ENCODE measurements at regions not wholly inside any gene's neighbourhood (a gene's known extent, or its start where the extent isn't known, plus 50 kb on each side); places are given as distances from the start of the nearest gene placed in this dataset.

GRCh38 chr21:40936178-40936577 is 89.2 kb upstream of the DSCAM start:
- H3K4me3 ChIP-seq (ENCODE audit: low read depth, low read length) = no peak overlapping the region
- DNase-seq = no peak
- no peak overlapping the region for H3K27ac ChIP-seq
- in situ Hi-C loops (cut with HindIII; ENCODE audit: low pct_ligation_motif_present, low sequenced_read_pairs) = no loop called here
- no peaks in the 10 kb centered on the region for H3K27me3 ChIP-seq (replicated peaks)
- no peaks in the 10 kb centered on the region for H3K36me3 ChIP-seq (replicated peaks)
- TF ChIP-seq CTCF (IDR thresholded peaks at IDR 0.05; ENCODE audit: low read depth, low read length, missing control alignments) = no peak

- Histone ChIP-seq H3K27me3 (replicated peaks) (no peaks in the 10 kb centered on the region), H3K4me3 (ENCODE audit: low read depth, low read length) (no peak overlapping the region), H3K27ac (no peak overlapping the region), H3K36me3 (replicated peaks) (no peaks in the 10 kb centered on the region)
- in situ Hi-C loops (cut with HindIII; ENCODE audit: low pct_ligation_motif_present, low sequenced_read_pairs) = no loop called here
- TF ChIP-seq CTCF (IDR thresholded peaks at IDR 0.05; ENCODE audit: low read depth, low read length, missing control alignments) = no peak
- no peak for DNase-seq
These were observed 89.9 kb upstream of the DSCAM start for GRCh38 chr21:40936771-40937261.

GRCh38 chr21:40938078-40938477 is 91.1 kb upstream of the DSCAM start:
- Histone ChIP-seq H3K4me3 (ENCODE audit: low read depth, low read length) (no peak overlapping the region), H3K36me3 (replicated peaks) (no peaks in the 10 kb centered on the region), H3K27ac (no peak overlapping the region), H3K27me3 (replicated peaks) (no peaks in the 10 kb centered on the region)
- TF ChIP-seq CTCF (IDR thresholded peaks at IDR 0.05; ENCODE audit: low read depth, low read length, missing control alignments) = no peak
- no peak for DNase-seq
- in situ Hi-C loops (cut with HindIII; ENCODE audit: low pct_ligation_motif_present, low sequenced_read_pairs) = no loop called here

GRCh38 chr21:40938611-40939010 is 91.7 kb upstream of the DSCAM start:
- in situ Hi-C loops (cut with HindIII; ENCODE audit: low pct_ligation_motif_present, low sequenced_read_pairs) = no loop called here
- DNase-seq = no peak
- no peak overlapping the region for H3K4me3 ChIP-seq (ENCODE audit: low read depth, low read length)
- TF ChIP-seq CTCF (IDR thresholded peaks at IDR 0.05; ENCODE audit: low read depth, low read length, missing control alignments) = no peak
- no peaks in the 10 kb centered on the region for H3K36me3 ChIP-seq (replicated peaks)
- H3K27me3 ChIP-seq (replicated peaks) = no peaks in the 10 kb centered on the region
- H3K27ac ChIP-seq = no peak overlapping the region

GRCh38 chr21:40947713-40948112 is 100.8 kb upstream of the DSCAM start:
- Histone ChIP-seq H3K27me3 (replicated peaks) (no peaks in the 10 kb centered on the region), H3K36me3 (replicated peaks) (no peaks in the 10 kb centered on the region), H3K27ac (no peak overlapping the region), H3K4me3 (ENCODE audit: low read depth, low read length) (no peak overlapping the region)
- in situ Hi-C loops (cut with HindIII; ENCODE audit: low pct_ligation_motif_present, low sequenced_read_pairs) = no loop called here
- no peak for TF ChIP-seq CTCF (IDR thresholded peaks at IDR 0.05; ENCODE audit: low read depth, low read length, missing control alignments)
- no peak for DNase-seq

- Histone ChIP-seq H3K4me3 (ENCODE audit: low read depth, low read length) (no peak overlapping the region), H3K27me3 (replicated peaks) (no peaks in the 10 kb centered on the region), H3K36me3 (replicated peaks) (no peaks in the 10 kb centered on the region), H3K27ac (no peak overlapping the region)
- no peak for DNase-seq
- TF ChIP-seq CTCF (IDR thresholded peaks at IDR 0.05; ENCODE audit: low read depth, low read length, missing control alignments) = no peak
- in situ Hi-C loops (cut with HindIII; ENCODE audit: low pct_ligation_motif_present, low sequenced_read_pairs) = no loop called here
These were observed 104.0 kb upstream of the DSCAM start for GRCh38 chr21:40950970-40951369.
